Type B pancreatic cell (in vitro differentiated cells): ENCODE measurements at regions not wholly inside any gene's neighbourhood (a gene's known extent, or its start where the extent isn't known, plus 50 kb on each side); places are given as distances from the start of the nearest gene placed in this dataset.

Experiments
- DNase-seq: peaks from one replicate; pipeline ENCODE4 v3.0.0; 2021; ENCODE audit warnings: mixed read lengths; ENCODE audit not compliant: unreplicated experiment; ENCODE audit errors: extremely low spot score
- H3K27ac Mint-ChIP-seq: 2 replicates; pipeline ENCODE4 v1.8.0; 2021; ENCODE audit warnings: mild to moderate bottlenecking, mixed read lengths
- H3K27me3 Mint-ChIP-seq: 2 replicates; pipeline ENCODE4 v1.8.0; 2021; ENCODE audit warnings: mixed read lengths
- H3K36me3 Mint-ChIP-seq: 2 replicates; pipeline ENCODE4 v1.8.0; 2021; ENCODE audit warnings: mixed read lengths
- H3K4me1 Mint-ChIP-seq: one replicate; pipeline ENCODE4 v1.8.0; 2021; ENCODE audit warnings: mixed read lengths; ENCODE audit not compliant: unreplicated experiment
- H3K4me3 Mint-ChIP-seq: 2 replicates; pipeline ENCODE4 v1.8.0; 2021; ENCODE audit warnings: mild to moderate bottlenecking, mixed read lengths
- H3K9me3 Mint-ChIP-seq: 2 replicates; pipeline ENCODE4 v1.8.0; 2021; ENCODE audit warnings: mixed read lengths
- CTCF ChIP-seq: fragments of 200-600 bp; sonication (generic); conservative IDR thresholded peaks from 2 replicates; pipeline ENCODE4 v1.5.0; 2021; ENCODE audit warnings: antibody characterized with exemption, mild to moderate bottlenecking

DNA sequence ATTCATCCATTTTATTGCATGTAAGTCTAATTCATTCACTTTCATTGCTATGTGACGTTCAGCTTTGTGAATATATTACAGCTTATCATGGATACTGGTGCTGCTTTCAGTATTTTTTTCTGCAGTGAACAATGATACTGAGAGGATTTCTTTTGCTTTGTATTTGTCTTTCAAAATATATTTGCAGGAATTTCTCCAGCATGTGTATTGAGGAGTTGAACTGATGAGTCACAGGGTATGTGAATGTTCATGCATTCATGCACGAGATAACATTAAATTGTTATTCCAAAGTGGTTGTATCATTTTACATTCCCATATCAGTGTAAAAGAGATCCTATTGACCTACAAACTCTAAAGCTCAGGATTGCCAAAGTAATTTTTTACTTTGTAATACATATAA, 283.8 kb upstream of the ARSJ start:
- no peak for TF ChIP-seq CTCF
- no peak overlapping the region for H3K4me3 Mint-ChIP-seq
- H3K36me3 Mint-ChIP-seq = no peaks in the 10 kb centered on the region
- no peaks in the 10 kb centered on the region for H3K4me1 Mint-ChIP-seq
- no peaks in the 10 kb centered on the region for H3K9me3 Mint-ChIP-seq
- H3K27ac Mint-ChIP-seq = no peak overlapping the region
- H3K27me3 Mint-ChIP-seq = no peaks in the 10 kb centered on the region
- no peak for DNase-seq

DNA sequence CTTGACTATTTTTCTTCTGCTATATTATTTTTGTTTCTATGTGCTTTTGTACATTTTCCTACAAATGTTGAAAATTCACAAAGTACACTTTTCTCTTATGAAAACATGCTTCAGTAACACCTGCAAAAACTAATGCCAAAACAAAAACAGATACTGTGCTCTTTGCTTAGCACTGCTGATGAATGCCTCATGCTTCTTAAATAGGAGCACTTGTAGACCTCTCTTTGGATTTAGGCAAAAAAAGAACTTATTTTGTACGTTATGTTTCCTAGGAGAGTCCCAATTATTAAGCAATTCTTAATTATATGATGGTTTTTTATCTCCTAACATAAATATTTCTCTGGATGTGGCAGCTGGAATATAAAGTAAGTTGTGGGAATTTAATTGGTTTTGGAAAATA, 285.0 kb upstream of the ARSJ start:
- H3K27ac Mint-ChIP-seq = no peak overlapping the region
- H3K4me3 Mint-ChIP-seq = no peak overlapping the region
- DNase-seq = no peak
- no peak for TF ChIP-seq CTCF
- no peaks in the 10 kb centered on the region for H3K4me1 Mint-ChIP-seq
- H3K36me3 Mint-ChIP-seq = no peaks in the 10 kb centered on the region
- no peaks in the 10 kb centered on the region for H3K27me3 Mint-ChIP-seq
- H3K9me3 Mint-ChIP-seq = no peaks in the 10 kb centered on the region

GRCh38 chr4:114264877-114265291, 285.4 kb upstream of the ARSJ start:
- Mint-ChIP-seq H3K9me3 (no peaks in the 10 kb centered on the region), H3K4me3 (no peak overlapping the region), H3K36me3 (no peaks in the 10 kb centered on the region), H3K27me3 (no peaks in the 10 kb centered on the region), H3K27ac (no peak overlapping the region), H3K4me1 (no peaks in the 10 kb centered on the region)
- DNase-seq = no peak
- TF ChIP-seq CTCF = no peak

- Mint-ChIP-seq H3K9me3 (no peaks in the 10 kb centered on the region), H3K36me3 (no peaks in the 10 kb centered on the region), H3K4me1 (no peaks in the 10 kb centered on the region), H3K27me3 (no peaks in the 10 kb centered on the region), H3K4me3 (no peak overlapping the region), H3K27ac (no peak overlapping the region)
- no peak for DNase-seq
- TF ChIP-seq CTCF = no peak
These were observed 285.9 kb upstream of the ARSJ start for GRCh38 chr4:114265342-114265741.

GRCh38 chr4:114267976-114268375, 288.5 kb upstream of the ARSJ start:
- DNase-seq = no peak
- Mint-ChIP-seq H3K4me1 (no peaks in the 10 kb centered on the region), H3K36me3 (no peaks in the 10 kb centered on the region), H3K4me3 (no peak overlapping the region), H3K27ac (no peak overlapping the region), H3K27me3 (no peaks in the 10 kb centered on the region), H3K9me3 (no peaks in the 10 kb centered on the region)
- no peak for TF ChIP-seq CTCF

DNA sequence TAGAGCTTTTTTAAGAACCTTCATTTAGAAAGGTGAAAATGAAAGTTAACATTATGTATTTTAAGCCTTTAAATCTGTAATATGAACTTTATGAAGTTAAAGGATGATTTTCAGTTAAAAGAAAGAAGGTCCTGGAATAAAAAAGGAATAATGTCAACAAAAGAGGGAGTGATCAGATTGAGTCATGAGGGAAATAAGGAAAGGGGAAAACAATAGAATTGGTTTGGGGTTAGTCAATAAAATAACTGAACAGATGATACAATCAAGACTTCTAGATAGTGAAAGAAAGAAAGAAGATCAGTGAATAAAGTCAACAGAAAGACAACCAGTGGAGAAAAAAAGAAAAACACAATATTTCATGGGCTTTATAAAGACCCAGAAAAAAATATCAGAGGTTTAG, 291.6 kb upstream of the ARSJ start:
- Mint-ChIP-seq H3K27me3 (no peaks in the 10 kb centered on the region), H3K27ac (no peak overlapping the region), H3K9me3 (no peaks in the 10 kb centered on the region), H3K4me1 (peaks cover 6% of the 10 kb centered on the region), H3K4me3 (no peak overlapping the region), H3K36me3 (no peaks in the 10 kb centered on the region)
- DNase-seq = no peak
- TF ChIP-seq CTCF = no peak
